Panc1 (cell line): ENCODE measurements at regions not wholly inside any gene's neighbourhood (a gene's known extent, or its start where the extent isn't known, plus 50 kb on each side); places are given as distances from the start of the nearest gene placed in this dataset.

ENCODE experiments used
- POLR2AphosphoS5 ChIP-seq: IDR thresholded peaks from 2 replicates; pipeline ENCODE4 v1.6.1; 2012; ENCODE audit warnings: mild to moderate bottlenecking, low read depth, low read length, moderate library complexity
- SIN3A ChIP-seq: IDR thresholded peaks from 2 replicates; pipeline ENCODE4 v1.6.1; 2012; ENCODE audit warnings: low read depth, mild to moderate bottlenecking, low read length, moderate library complexity, borderline replicate concordance; ENCODE audit not compliant: insufficient read depth
- TCF7L2 ChIP-seq: IDR thresholded peaks from 2 replicates; pipeline ENCODE4 v1.6.1; 2011; ENCODE audit warnings: mild to moderate bottlenecking, low read depth, low read length, inconsistent platforms
- TF ChIP-seq, protein P1 (sequence below): fragments of 450-650 bp; IDR thresholded peaks from 2 replicates; pipeline ENCODE4 v1.5.1; 2017; ENCODE audit warnings: mild to moderate bottlenecking
- TF ChIP-seq, protein P2 (sequence below), 2 experiments: IDR thresholded peaks; 2 replicates each; pipeline ENCODE4 v1.6.1; 2011 to 2012; ENCODE audit warnings: low read depth in 2 of 2, control low read depth in 1 of 2, low read length in 1 of 2, mild to moderate bottlenecking in 1 of 2, moderate library complexity in 1 of 2; ENCODE audit not compliant: insufficient read depth in 1 of 2

GRCh38 chr7:46754140-46754720, 827.7 kb downstream of the TNS3 start:
- TF ChIP-seq POLR2AphosphoS5 (no peak), SIN3A (no peak), TCF7L2 (no peak)
- TF ChIP-seq, protein P1, sequence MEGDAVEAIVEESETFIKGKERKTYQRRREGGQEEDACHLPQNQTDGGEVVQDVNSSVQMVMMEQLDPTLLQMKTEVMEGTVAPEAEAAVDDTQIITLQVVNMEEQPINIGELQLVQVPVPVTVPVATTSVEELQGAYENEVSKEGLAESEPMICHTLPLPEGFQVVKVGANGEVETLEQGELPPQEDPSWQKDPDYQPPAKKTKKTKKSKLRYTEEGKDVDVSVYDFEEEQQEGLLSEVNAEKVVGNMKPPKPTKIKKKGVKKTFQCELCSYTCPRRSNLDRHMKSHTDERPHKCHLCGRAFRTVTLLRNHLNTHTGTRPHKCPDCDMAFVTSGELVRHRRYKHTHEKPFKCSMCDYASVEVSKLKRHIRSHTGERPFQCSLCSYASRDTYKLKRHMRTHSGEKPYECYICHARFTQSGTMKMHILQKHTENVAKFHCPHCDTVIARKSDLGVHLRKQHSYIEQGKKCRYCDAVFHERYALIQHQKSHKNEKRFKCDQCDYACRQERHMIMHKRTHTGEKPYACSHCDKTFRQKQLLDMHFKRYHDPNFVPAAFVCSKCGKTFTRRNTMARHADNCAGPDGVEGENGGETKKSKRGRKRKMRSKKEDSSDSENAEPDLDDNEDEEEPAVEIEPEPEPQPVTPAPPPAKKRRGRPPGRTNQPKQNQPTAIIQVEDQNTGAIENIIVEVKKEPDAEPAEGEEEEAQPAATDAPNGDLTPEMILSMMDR: no peak
- TF ChIP-seq, protein P2, sequence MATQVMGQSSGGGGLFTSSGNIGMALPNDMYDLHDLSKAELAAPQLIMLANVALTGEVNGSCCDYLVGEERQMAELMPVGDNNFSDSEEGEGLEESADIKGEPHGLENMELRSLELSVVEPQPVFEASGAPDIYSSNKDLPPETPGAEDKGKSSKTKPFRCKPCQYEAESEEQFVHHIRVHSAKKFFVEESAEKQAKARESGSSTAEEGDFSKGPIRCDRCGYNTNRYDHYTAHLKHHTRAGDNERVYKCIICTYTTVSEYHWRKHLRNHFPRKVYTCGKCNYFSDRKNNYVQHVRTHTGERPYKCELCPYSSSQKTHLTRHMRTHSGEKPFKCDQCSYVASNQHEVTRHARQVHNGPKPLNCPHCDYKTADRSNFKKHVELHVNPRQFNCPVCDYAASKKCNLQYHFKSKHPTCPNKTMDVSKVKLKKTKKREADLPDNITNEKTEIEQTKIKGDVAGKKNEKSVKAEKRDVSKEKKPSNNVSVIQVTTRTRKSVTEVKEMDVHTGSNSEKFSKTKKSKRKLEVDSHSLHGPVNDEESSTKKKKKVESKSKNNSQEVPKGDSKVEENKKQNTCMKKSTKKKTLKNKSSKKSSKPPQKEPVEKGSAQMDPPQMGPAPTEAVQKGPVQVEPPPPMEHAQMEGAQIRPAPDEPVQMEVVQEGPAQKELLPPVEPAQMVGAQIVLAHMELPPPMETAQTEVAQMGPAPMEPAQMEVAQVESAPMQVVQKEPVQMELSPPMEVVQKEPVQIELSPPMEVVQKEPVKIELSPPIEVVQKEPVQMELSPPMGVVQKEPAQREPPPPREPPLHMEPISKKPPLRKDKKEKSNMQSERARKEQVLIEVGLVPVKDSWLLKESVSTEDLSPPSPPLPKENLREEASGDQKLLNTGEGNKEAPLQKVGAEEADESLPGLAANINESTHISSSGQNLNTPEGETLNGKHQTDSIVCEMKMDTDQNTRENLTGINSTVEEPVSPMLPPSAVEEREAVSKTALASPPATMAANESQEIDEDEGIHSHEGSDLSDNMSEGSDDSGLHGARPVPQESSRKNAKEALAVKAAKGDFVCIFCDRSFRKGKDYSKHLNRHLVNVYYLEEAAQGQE (IDR thresholded peaks at IDR 0.05; ENCODE audit: insufficient read depth in 1 of 2, low read depth in 2 of 2, low read length in 1 of 2): no peak
